Superior temporal gyrus (tissue), 1 donor: ENCODE measurements at regions not wholly inside any gene's neighbourhood (a gene's known extent, or its start where the extent isn't known, plus 50 kb on each side); places are given as distances from the start of the nearest gene placed in this dataset.
"Not testable (repeated sequence)": the region's sequence is repeated elsewhere in the genome, so short reads cannot be mapped to it uniquely, and the experiment has no call there.

Experiments
- DNase-seq: peaks from one replicate; pipeline ENCODE4 v3.0.0-alpha.2; 2016; ENCODE audit errors: extremely low spot score

DNA sequence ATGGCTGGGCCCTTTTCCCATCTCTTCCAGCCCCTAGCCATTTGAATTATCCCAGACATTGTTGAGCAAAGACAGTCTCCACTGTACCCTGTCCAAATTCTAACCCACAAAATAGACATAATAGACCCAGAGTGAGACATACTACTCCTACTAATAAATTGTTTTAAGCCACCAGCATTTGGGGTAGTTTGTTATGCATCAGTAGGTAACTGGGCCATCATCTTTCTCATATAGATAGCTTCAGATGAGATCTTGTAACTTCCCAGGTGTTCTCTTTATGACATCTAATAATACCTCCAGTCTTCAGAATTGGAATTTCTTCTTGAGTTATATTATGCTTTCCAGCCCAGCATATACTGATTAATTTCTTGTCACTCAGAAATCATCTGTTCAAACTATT, 117.2 kb upstream of the OTUD4 start:
- no peak for DNase-seq

DNA sequence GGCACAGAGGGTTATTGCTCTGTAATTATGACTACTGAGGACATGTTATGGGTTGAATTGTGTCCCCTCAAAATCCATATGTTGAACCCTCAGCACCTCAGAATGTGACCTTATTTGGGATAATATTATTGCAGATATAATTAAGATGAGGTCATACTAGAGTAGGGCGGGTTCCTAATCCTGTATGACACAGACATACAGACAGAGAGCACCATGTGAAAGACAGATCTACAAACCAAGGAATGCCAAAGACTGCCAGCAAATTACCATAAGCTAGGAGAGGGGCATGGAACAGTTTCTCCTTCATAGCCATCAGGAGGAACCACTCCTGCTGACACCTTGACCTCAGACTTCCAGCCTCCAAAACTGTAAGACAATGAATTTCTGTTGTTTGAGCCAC, 115.2 kb upstream of the OTUD4 start:
- no peak for DNase-seq

DNA sequence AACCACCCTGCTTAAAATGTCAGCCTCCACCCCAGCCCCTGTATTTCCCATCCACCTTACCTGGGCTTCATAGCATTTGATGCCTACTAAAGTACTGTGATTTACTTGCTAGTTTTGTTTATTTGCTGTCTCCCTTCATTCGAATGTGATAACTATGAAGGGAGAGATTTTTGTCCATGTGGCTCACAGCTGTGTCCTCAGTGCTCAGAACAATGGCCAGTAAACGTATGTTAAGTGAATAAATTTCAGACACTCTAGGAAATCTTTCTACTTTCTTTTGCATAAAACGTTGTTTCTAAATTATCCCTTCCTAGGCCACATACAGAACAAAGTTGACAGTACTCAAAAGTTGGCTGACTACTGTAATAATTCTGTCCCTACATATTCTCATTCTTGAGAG, 114.7 kb upstream of the OTUD4 start:
- DNase-seq, result no peak

DNA sequence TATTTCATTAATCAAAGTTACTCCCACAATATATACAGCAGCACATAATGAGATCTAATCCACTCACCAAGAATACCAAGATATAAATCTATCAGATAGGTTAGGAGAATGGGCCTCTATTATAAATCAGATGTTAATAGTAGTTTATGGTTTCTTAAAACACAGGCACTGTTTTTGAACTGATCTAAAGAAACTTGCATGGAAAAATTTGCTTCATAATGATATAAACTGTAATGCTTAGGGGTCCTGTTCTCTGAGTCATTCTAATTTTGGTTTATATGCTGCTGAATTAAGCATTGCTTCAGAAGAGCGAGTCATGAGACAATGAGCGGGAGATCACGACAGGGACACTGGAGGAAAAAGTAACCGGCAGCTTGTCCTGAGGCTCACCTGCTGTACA, 113.3 kb upstream of the OTUD4 start:
- no peak for DNase-seq

DNA sequence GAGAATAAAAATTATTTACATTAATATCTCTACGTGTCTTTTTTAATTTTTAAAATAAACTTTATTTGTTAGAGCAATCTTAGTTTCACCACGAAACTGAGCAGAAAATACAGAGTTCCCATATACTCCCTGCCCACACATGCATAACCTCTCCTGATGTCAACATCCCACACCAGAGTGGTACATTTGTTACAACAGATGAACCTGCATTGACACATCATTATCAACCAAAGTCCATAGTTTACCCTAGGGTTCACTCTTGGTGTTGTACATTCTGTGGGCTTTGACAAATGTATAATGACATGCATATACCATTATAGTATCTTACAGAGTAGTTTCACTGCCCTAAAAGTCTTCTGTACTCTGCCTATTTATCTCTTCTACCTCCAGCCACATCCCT, 110.6 kb upstream of the OTUD4 start:
- no peak for DNase-seq

DNA sequence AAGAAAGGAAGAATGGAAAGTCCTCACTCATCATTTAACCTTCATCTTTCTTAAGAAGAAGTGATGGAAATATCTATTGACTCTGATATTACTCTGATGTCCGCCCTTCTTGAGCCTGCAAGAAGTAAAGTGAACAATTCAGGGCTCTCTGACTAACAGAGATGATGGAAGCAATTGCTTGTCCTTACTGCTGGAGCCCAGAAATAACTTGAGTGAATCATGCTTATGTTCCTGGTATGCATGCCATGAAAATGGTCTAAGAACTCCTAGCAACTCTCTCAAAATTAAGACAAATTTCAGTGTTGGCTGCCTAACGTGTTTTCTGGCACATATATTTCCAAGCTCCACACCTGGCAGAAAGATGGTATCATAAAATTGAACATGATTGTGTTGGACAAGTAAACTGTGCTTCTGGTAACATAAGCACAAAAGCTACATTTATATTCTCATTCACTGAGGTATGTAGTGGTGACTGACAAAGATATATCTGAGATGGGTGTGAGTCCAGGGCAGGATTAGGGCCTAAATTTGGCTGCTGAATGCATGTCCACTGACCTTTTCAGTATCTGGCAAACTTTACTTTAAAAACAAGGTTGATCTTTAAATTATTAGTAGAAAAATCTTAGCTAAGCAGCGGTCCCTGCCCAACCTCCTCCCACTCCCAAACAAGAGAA, 109.2 kb upstream of the OTUD4 start:
- DNase-seq, result peak; percentile 32

DNA sequence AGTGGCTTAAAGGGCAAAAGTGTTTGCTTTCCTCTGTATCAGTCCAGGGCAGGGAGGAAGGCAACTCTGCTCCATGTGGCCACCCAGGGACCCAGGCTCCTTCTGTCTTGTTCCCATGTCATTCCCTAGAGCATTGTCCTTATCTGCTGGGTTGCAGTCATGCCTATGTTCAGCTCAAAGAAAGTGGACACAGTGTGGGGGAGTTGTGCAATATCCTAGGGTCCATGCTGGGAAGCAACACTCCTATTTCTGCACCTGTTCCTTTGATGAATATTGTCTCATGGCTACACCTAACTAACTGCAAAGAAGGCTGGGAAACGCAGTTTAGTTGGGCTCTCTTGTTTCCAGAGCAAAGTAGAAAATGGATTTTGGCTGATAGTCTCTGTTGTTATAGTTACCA, 107.0 kb upstream of the OTUD4 start:
- DNase-seq, result no peak

DNA sequence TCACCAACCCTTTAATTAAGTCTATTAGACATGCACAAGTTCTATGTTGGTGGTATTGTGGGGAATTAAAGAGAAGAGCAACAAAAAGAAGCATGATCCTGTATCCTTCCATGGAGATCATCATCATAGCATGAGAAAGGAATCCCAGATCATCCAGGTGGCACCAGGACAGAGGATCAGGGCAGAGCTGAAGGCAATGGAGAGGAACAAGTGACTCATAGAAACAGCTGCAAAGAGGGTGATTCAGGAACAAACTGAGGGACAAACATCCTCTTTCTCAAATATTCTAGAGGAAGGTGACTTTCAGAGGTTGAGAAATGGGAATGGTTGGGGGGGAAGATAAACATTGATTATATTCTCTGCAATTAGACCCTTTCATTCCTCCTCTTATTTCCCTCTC, 105.5 kb upstream of the OTUD4 start:
- DNase-seq, result no peak

DNA sequence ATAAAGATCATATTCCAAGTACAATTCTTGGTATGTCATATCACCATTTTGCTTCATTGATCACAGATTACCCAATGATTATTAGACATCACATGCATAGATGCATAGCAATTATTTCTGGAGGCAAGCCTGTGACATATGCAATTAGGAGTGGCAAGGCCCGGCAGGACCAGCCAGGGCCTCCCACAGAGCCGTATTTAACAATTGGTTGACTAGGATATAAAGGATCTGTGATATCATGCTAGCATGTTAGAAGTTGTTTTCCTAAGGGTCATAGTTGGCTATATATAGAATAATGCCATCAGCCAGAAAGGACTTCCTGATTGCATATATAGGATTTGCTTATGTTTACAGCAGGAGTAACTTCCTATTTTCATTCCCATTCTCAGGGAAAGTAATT, 103.5 kb upstream of the OTUD4 start:
- DNase-seq, result no peak

DNA sequence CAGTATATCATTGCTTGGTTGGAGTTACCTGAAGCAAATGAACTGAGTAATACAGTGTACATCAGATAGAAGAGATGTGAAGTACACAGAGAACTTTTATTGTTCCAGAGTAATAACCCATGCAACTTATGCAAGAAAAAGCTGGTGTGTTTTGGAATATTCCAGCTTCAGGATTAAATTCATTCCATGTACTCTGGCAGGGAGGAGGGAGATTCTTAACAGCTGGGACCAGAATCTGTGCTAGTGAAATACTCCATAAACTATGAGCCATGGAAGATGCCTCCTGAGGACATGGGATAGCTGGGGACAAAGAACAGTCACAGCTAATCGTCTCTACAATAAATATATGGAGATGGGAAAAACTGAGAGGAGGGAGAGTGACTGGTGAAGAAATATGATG, 101.6 kb upstream of the OTUD4 start:
- no peak for DNase-seq

DNA sequence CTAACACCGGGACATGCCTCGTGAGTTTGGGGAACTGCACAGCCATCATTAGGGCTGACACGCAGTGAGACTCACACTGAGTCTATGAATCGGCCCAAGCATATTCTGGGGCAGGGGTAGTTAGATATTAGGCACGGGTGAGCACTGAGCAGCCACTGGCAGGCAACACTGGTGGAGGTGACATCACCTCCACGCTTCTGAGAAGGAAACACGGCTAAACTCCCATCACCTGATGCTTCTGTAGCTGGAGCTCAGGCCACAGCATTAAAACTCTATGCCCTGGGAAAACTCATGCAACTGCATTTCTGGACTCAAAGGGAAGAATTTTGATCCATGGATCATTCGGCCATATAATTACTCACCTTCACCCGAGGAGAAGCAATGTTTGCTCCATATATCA, 100.8 kb upstream of the OTUD4 start:
- DNase-seq, result no peak

DNA sequence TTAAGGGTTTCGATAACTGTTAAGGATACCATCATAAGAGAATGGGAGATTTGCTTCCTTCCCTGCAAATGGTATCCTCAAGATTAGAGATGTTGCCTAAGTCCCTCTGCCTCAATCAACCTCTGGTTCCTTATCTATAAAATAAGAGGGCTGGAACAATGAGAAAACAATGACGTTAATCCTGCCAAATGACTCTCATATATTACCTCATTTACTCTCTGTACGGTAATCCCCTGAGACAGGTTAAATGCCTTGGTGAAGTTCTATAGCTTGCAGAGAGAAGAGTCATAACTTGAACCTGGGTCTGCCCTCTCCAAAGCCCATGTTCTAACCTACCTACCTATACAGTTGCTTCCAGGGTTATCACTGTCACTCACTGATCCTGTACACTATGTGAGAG, 100.2 kb upstream of the OTUD4 start:
- no peak for DNase-seq

DNA sequence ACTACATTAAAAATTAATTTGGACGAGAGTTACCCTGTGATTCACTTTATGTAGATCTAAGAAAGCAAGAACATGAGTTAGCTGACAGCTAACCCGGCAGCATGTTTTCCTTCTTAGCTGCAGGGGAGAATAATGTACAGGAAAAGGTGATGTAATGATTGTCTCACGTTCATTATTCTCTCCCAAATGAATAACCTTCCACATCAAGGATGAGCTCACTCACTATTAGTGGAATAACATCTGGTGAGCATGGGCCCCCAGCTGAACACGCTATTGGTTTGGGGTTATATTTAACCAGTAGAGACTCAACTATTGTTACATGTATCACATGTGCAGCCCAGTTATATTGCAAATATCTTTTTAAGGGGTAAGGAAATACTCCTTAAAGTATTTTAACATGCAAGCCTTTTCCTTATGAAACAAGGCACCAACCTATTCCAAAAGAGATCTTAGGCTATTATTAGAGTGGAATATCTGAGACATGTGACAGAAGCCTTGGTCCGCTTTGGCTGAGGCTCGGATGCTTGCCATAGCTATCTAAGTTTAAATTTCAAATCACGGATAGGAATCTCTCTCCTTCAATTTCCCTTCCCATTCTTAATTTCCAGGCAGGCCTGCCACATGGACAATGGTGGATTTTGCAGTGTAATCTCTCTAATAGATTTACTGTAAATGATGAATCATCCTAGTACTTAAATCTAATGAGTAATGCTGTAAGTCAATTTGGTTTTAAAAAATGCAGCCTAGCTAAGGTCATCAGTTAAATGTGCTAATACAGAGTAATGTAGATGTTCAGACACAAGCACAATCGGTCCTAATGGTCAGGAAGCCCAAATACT, 99.0 kb upstream of the OTUD4 start:
- DNase-seq, result no peak

DNA sequence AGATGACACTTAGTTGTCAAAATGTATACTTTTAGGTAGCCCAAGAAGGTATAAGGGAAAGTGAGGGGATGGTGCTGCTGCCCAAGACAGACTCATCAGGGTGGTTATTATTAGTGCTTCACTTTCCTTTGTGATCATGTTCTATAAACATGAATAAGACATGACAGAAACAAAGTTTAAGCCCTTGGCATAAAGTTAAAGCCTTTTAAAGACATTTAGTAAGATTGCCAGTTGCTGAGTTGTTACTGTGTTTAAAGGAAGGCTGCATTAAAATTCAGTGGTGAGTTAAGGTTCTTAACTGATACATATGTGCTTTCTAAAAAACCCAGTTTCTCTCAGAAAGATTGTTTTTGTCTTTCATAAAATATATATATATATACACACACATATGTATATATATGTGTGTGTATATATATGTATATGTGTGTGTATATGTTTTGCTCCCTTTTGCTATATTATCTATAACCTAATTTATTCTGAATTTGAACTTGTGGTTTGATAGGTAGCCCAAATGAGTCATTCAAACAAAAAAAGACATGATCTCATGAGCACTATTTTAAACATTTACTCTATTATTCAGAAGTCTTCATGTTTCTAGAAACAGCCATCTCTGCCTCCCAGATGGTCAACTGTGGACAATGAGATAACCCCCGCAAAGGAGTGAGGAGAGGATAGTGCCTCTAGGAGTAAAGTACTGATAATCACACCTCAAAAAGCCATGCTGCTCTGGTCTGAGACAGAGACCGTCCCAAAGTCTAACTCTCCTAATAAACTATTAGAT, 98.1 kb upstream of the OTUD4 start:
- no peak for DNase-seq

DNA sequence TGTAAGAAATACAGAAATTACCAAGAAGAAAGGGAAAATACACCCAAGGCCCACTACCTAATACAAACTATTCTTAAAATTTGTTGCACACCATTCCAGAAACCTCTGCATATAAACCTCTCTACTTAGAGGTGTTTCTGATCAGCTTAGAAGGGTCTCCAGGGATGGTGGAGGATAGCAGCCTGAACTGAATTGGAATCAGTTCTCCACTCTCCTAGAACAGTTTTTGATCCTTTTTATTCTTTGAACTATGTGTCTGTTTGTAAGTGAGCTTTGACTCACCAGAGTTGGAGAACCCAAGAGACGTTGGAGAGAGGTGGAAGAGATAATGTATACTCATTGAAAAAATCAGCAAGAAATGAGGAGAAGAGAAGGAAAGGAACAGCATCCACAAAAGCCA, 96.6 kb upstream of the OTUD4 start:
- DNase-seq, result no peak

DNA sequence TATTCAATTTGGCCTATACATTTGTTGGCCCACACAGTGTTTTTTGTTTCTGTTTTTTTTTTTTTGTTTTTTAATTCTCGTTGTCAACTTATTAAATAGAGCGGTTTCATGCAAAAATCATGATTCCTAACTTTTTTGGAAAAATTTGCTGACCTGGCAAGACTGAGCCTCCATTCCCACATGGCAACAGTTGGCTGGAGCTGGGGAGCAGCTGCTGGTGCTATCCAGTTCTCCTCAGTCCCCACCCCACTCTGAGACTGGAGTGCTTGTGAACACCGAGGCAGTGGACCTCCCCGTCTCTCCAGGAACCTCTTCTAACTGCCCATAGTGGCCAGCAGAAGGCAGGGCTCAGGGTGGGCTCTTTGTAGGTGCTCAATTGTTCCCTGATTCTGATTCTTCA, 95.7 kb upstream of the OTUD4 start:
- no peak for DNase-seq

DNA sequence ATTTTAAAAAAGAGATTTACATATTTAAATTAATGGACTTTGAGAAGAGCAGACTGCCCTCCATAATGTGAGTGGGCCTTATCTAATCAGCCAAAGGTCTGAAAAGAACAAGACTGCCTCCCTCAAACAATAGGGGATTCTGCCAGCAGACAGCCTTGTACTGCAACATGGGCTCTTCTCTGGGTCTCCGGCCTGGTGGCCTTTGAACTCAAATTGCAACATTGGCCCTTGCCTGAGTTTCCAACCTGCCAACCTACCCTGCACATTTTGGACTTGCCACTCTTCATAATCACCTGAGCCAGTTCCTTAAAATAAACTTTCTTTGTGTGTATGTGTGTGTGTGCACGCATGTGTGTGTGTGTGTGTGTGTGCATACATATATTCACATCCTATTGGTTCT, 90.8 kb upstream of the OTUD4 start:
- DNase-seq, result no peak

DNA sequence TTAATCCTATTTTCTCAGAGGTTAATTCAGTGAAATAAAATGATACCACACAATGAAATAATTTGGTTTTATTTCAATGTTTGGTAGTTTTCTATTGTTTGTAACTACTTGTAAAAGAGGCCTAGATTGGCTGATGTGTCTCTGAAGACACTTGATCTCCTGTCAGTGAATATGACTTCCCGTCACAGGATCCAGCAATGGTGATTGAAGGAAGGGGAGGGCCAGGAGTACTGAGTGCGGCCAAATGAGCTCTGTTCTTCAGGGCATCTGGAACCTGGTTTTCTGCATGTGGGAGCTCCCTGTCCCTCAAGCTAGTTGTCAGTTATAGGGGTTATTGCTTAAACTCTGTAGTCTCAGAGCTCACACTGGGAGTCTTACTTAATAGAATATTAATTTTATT, 86.5 kb upstream of the OTUD4 start:
- DNase-seq, result no peak

DNA sequence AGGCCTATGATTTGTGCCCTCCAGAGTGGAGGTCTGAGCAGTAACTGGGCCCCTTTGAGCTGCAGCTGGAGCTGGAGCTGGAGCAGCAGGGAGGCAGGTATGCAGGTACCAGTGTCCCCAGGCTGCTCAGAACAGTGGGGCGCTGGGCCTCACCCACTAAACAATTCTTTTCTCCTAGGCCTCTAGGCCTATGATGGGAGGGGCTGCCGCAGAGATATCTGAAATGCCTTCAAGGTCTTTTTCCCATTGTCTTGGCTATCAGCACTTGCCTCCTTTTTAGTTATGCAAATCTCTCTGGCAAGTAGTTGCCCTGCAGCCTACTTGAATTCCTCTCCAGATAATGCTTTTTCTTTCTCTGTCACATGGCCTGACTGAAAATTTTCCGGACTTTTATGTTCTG, 79.7 kb upstream of the OTUD4 start:
- no peak for DNase-seq

DNA sequence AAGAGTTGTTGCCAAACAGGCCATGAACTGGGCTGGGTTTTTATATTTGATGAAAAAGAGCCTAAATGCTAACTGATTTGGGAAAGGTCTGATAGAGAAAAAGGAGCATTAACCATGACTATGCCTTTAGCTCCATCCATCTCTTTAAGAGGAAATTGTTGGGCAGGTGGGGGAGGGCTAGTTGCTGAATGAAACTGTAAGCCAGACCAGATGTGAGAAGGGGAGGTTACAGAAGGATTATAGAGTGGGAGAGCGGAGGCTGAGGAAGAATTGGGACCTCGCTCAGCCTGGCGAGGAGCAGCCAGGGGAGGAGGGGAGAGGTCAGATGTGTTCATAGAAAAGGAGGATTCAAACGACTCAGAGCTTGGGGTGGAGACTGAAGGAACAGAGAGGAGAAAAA, 74.9 kb upstream of the OTUD4 start:
- not testable (repeated sequence) for DNase-seq

DNA sequence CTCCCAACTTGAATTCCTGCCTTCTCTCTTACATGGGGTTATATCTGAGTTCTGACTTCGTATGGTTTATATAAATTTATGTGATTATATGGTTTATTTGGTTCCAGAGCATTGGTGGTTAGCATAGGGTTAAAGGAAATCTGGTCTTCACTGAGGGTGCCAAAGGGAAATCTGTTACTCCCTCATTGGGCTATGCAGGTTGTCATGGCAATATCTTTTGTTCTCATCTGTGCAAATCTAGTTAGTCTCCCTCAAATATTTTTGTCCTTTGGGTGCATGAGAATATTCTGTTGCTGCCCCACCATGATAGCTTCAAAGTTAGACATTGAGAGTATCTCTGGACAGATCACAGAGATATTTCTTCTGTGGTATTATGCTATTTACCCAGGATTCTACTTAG, 71.8 kb upstream of the OTUD4 start:
- no peak for DNase-seq

DNA sequence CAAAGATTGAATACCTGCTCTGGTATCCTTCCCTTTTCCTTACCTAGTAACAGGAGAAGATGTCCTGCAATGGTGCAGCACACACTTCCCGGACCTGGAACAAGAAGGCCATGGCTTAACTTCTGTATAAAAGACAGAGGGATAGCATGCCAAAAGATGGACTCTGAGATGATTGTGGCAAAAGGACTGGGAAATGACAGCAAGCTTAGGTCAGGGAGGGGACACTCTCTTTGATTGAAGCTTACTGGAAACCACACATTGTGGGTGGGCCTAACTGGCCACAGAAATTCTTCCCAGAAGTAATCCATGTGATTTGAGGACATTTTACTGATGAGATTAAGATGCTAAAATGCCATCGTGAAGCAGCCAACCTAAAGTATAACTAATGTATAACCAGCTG, 71.0 kb upstream of the OTUD4 start:
- no peak for DNase-seq

DNA sequence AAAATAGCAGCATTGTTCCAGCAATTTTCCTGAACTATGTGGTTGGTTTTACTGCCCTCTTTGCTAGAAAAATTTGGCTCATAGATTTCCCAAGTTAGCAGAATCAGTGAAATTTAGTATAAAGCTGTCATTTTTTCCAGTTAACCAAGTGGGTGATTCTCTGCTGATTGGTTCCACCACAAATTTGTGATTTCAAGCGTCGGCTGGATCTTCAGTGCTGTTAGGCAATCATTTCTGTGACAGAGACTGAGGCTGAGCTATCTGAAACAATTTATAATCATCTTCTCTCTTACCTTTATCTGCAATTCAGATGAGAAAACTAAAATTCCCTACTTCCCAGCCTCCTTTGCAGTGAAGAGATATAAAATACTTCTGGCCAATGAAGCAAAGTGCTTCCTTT, 68.6 kb upstream of the OTUD4 start:
- no peak for DNase-seq
